Chondrocyte (in vitro differentiated cells): ENCODE measurements at regions not wholly inside any gene's neighbourhood (a gene's known extent, or its start where the extent isn't known, plus 50 kb on each side); places are given as distances from the start of the nearest gene placed in this dataset.

Experiments used
- DNase-seq: peaks from one replicate; pipeline ENCODE4 v3.0.0; 2021; ENCODE audit warnings: mixed read lengths, low spot score
- H3K27ac Mint-ChIP-seq: one replicate; pipeline ENCODE4 v1.8.0; 2021; ENCODE audit warnings: mild to moderate bottlenecking, moderate library complexity, mixed read lengths; ENCODE audit not compliant: unreplicated experiment
- H3K27me3 Mint-ChIP-seq: 2 replicates; pipeline ENCODE4 v1.8.0; 2021; ENCODE audit warnings: low read depth, mixed read lengths
- H3K36me3 Mint-ChIP-seq: 2 replicates; pipeline ENCODE4 v1.8.0; 2021; ENCODE audit warnings: low read depth, mixed read lengths
- H3K4me1 Mint-ChIP-seq: 2 replicates; pipeline ENCODE4 v1.8.0; 2021; ENCODE audit warnings: low read depth, mild to moderate bottlenecking, mixed read lengths
- H3K4me3 Mint-ChIP-seq: one replicate; pipeline ENCODE4 v1.8.0; 2021; ENCODE audit warnings: mild to moderate bottlenecking, moderate library complexity, mixed read lengths; ENCODE audit not compliant: unreplicated experiment
- H3K9me3 Mint-ChIP-seq: 2 replicates; pipeline ENCODE4 v1.8.0; 2021; ENCODE audit warnings: low read depth, mixed read lengths
- CTCF ChIP-seq: fragments of 200-600 bp; sonication (generic); IDR thresholded peaks from 2 replicates; pipeline ENCODE4 v1.5.0; 2021; ENCODE audit warnings: antibody characterized with exemption, mild to moderate bottlenecking, moderate library complexity

- DNase-seq, result no peak
- TF ChIP-seq CTCF, result no peak
- Mint-ChIP-seq H3K4me3 (no peak overlapping the region), H3K9me3 (no peaks in the 10 kb centered on the region), H3K36me3 (no peaks in the 10 kb centered on the region), H3K4me1 (peaks cover 29% of the 10 kb centered on the region), H3K27me3 (no peaks in the 10 kb centered on the region), H3K27ac (peak overlapping the region; percentile 11)
Measured at GRCh38 chr2:45072862-45073237, 63.6 kb upstream of the SIX2 start.

DNA sequence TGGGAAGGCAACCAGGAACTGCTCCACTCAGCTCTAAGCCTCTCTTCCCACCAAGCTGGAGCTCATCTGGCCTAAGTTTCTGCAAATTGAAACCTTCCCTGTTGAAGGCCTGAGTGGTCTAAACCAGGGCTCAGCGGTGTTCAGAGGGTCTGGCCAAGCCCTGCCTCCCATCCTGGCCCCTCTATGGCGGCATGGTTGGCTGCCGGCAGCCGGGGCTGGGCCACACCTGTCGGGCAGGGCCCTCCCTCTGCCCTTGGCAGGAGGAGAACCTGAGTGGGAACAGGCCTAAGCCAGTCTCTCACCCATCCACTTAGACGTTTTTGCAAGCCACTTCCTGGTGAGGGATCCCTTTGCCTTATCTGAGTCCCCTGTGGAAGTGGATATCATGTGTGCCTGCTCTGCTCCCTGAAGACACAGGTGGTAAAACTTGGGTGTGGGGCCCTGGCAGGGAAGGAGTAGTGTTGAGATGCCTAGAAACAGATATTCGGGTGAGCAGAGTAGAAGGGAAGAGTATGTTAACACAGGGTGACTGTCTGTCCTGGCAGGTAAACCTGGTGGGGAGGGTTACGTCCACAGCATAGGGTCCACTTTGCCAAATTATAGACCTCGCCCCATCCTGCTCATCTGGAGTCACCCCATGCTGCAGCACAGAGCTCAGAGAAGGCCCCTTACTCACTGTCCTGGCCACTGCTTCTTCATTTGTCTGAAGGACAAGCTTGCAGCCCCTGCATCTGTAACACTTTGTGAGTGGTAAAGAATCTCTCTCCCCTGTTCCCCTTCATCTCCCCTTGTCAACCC lies 63.0 kb upstream of the SIX2 start:
- H3K4me1 Mint-ChIP-seq, result peaks cover 30% of the 10 kb centered on the region
- no peaks in the 10 kb centered on the region for H3K9me3 Mint-ChIP-seq
- H3K27me3 Mint-ChIP-seq, result no peaks in the 10 kb centered on the region
- no peak for TF ChIP-seq CTCF
- no peak overlapping the region for H3K27ac Mint-ChIP-seq
- no peak overlapping the region for H3K4me3 Mint-ChIP-seq
- no peak for DNase-seq
- no peaks in the 10 kb centered on the region for H3K36me3 Mint-ChIP-seq

DNA sequence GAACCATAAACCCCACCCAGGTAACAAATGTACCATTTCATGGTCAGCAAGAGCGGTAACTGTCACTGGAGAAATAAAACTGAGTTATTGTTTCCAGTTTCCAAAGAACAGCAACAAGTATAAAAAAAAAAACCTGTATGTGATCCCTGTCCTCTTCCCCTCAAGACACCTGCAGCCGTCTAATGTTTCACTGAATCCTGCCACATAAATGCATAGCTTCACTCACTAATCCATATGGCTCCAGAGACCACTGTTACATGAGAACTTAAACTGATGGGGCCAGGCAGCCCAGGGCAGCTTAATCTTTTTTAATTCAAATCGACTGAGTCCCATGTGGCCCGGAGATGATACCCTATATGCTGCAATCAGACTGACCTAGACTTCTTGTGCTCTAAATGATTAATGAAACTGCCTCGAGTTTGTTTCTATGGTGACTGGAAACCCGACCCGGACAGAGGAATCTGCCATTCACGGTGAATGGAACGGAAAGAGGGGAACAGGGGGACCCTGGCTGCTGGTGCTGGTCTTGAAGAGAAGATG lies 60.9 kb upstream of the SIX2 start:
- H3K27me3 Mint-ChIP-seq, result no peaks in the 10 kb centered on the region
- H3K4me3 Mint-ChIP-seq, result peak overlapping the region; percentile 29
- H3K9me3 Mint-ChIP-seq, result no peaks in the 10 kb centered on the region
- no peak for DNase-seq
- H3K36me3 Mint-ChIP-seq, result no peaks in the 10 kb centered on the region
- peaks cover 30% of the 10 kb centered on the region for H3K4me1 Mint-ChIP-seq
- TF ChIP-seq CTCF, result no peak
- peak overlapping the region; percentile 62 for H3K27ac Mint-ChIP-seq

DNA sequence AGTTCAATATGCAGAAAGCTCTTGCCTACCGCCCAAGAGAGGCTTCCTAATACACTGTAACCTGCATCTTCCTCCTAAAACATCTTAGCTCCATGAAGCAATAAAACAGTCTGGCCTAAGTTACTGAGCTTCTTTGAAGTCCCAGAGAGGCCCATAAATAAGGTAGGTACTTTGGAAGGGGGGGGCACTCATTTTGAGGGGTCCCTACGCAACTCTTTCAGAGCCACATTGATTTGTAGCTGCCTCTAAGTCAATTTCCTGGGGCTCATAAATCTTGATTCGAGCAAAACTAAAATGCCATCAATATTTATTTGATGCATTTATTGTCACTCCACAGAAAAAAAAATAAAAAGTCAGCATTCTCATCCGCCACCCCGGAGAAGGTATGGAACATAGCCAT lies 60.4 kb upstream of the SIX2 start:
- Mint-ChIP-seq H3K27me3 (no peaks in the 10 kb centered on the region), H3K27ac (no peak overlapping the region), H3K4me1 (peaks cover 30% of the 10 kb centered on the region), H3K4me3 (no peak overlapping the region), H3K36me3 (no peaks in the 10 kb centered on the region), H3K9me3 (no peaks in the 10 kb centered on the region)
- DNase-seq, result no peak
- TF ChIP-seq CTCF, result no peak

DNA sequence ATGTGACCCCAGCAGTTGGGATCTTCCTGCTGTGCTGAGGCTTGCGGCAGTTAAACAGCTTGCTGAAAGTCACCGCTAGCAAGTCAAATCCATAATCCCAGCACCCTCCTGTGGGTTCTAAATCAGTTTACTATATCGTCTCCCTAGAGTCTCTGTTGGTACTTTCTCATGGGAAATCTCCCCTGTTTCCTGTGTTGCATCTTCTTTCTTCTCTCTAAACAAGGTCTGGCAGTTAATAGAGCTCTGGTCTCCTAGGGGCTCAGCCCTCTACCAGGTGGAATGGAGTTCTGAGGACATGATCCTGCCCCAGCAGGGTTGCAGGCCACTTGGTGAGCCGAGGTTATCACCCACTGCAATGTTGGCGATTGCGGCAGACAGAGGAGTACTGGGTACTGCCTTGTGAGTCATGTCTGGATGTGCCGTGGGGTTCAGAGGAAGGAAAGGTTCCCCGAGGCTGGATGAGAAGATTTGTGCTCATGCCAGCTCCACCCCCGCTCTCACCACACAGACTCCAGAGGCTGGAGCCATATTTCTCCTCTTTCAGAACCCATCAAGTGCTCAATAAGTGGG lies 59.4 kb upstream of the SIX2 start:
- no peak for TF ChIP-seq CTCF
- Mint-ChIP-seq H3K27me3 (no peaks in the 10 kb centered on the region), H3K4me1 (peaks cover 30% of the 10 kb centered on the region), H3K9me3 (no peaks in the 10 kb centered on the region), H3K27ac (no peak overlapping the region), H3K4me3 (no peak overlapping the region), H3K36me3 (no peaks in the 10 kb centered on the region)
- no peak for DNase-seq
